ENCODE measurements at regions not wholly inside any gene's neighbourhood (a gene's known extent, or its start where the extent isn't known, plus 50 kb on each side); places are given as distances from the start of the nearest gene placed in this dataset.

GRCh38 chr13:70908795-70909194 lies 800.5 kb upstream of the KLHL1 start:
- Histone ChIP-seq H3K9me3 (ENCODE audit: control insufficient read depth, insufficient read depth, low read length) (no peaks in the 10 kb centered on the region), H3K27ac (ENCODE audit: low read depth, low read length) (no peak overlapping the region), H3K27me3 (ENCODE audit: control insufficient read depth, insufficient read depth, low read length) (no peaks in the 10 kb centered on the region), H3K9ac (ENCODE audit: low read depth, low read length) (no peak overlapping the region), H3K4me1 (ENCODE audit: control insufficient read depth, insufficient read depth, low read length) (no peaks in the 10 kb centered on the region), H3K36me3 (ENCODE audit: control insufficient read depth, insufficient read depth, low read length) (no peaks in the 10 kb centered on the region), H3K4me3 (ENCODE audit: low read depth, low read length) (no peak overlapping the region)

DNA sequence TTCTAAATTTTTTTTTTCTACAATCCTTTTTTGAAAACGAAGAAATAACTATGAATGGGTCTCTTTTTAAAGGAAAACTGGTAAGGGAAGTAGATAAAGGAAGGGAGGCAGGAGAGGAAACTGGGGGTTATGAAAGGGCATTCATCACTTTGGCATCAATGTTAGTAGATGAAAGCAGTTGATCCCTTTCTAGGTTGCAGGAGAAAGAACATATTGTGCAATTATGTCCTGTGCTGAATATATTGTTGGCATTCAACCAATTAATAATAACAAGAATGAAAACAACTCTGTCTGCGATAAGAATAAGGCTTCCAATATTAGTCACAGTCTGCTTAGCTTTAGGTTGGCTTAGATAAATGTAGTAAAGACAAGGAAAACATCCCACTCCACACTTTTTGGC lies 796.8 kb upstream of the KLHL1 start:
- Histone ChIP-seq H3K9ac (ENCODE audit: low read depth, low read length) (no peak overlapping the region), H3K9me3 (ENCODE audit: control insufficient read depth, insufficient read depth, low read length) (no peaks in the 10 kb centered on the region), H3K27ac (ENCODE audit: low read depth, low read length) (no peak overlapping the region), H3K4me3 (ENCODE audit: low read depth, low read length) (no peak overlapping the region), H3K4me1 (ENCODE audit: control insufficient read depth, insufficient read depth, low read length) (no peaks in the 10 kb centered on the region), H3K36me3 (ENCODE audit: control insufficient read depth, insufficient read depth, low read length) (no peaks in the 10 kb centered on the region), H3K27me3 (ENCODE audit: control insufficient read depth, insufficient read depth, low read length) (no peaks in the 10 kb centered on the region)

DNA sequence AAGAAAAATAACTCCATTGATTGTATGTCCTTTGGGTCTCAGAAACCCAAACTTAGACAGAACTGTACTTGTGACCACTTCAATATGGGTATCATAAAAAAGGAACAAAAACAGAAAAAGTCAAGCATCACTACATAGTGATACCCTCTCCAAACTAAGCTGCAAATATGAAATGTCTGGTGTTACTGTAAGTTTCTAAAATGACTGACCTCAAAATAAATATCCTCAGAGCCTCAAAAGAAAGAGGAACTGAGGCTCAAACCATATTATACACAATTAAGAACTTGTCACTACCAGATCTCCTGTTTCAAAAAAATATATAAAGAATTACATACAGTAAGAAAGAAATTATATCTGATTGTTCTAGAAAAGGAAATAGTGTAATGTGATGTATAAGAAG lies 787.9 kb upstream of the KLHL1 start:
- H3K9ac ChIP-seq (ENCODE audit: low read depth, low read length), result no peak overlapping the region
- no peaks in the 10 kb centered on the region for H3K36me3 ChIP-seq (ENCODE audit: control insufficient read depth, insufficient read depth, low read length)
- no peak overlapping the region for H3K27ac ChIP-seq (ENCODE audit: low read depth, low read length)
- H3K4me1 ChIP-seq (ENCODE audit: control insufficient read depth, insufficient read depth, low read length), result peaks cover 13% of the 10 kb centered on the region
- no peaks in the 10 kb centered on the region for H3K27me3 ChIP-seq (ENCODE audit: control insufficient read depth, insufficient read depth, low read length)
- H3K4me3 ChIP-seq (ENCODE audit: low read depth, low read length), result no peak overlapping the region
- H3K9me3 ChIP-seq (ENCODE audit: control insufficient read depth, insufficient read depth, low read length), result no peaks in the 10 kb centered on the region

- Histone ChIP-seq H3K4me3 (ENCODE audit: low read depth, low read length) (no peak overlapping the region), H3K4me1 (ENCODE audit: control insufficient read depth, insufficient read depth, low read length) (peaks cover 17% of the 10 kb centered on the region), H3K27me3 (ENCODE audit: control insufficient read depth, insufficient read depth, low read length) (no peaks in the 10 kb centered on the region), H3K36me3 (ENCODE audit: control insufficient read depth, insufficient read depth, low read length) (no peaks in the 10 kb centered on the region), H3K27ac (ENCODE audit: low read depth, low read length) (no peak overlapping the region), H3K9ac (ENCODE audit: low read depth, low read length) (no peak overlapping the region), H3K9me3 (ENCODE audit: control insufficient read depth, insufficient read depth, low read length) (no peaks in the 10 kb centered on the region)
These were observed 787.3 kb upstream of the KLHL1 start for GRCh38 chr13:70895599-70895998.

- H3K4me1 ChIP-seq (ENCODE audit: control insufficient read depth, insufficient read depth, low read length), result peaks cover 21% of the 10 kb centered on the region
- H3K36me3 ChIP-seq (ENCODE audit: control insufficient read depth, insufficient read depth, low read length), result no peaks in the 10 kb centered on the region
- H3K4me3 ChIP-seq (ENCODE audit: low read depth, low read length), result no peak overlapping the region
- no peaks in the 10 kb centered on the region for H3K27me3 ChIP-seq (ENCODE audit: control insufficient read depth, insufficient read depth, low read length)
- no peak overlapping the region for H3K27ac ChIP-seq (ENCODE audit: low read depth, low read length)
- H3K9me3 ChIP-seq (ENCODE audit: control insufficient read depth, insufficient read depth, low read length), result no peaks in the 10 kb centered on the region
- H3K9ac ChIP-seq (ENCODE audit: low read depth, low read length), result no peak overlapping the region
These were observed 786.0 kb upstream of the KLHL1 start for GRCh38 chr13:70894258-70894657.

- no peak overlapping the region for H3K9ac ChIP-seq (ENCODE audit: low read depth, low read length)
- no peaks in the 10 kb centered on the region for H3K36me3 ChIP-seq (ENCODE audit: control insufficient read depth, insufficient read depth, low read length)
- H3K27ac ChIP-seq (ENCODE audit: low read depth, low read length), result no peak overlapping the region
- no peaks in the 10 kb centered on the region for H3K27me3 ChIP-seq (ENCODE audit: control insufficient read depth, insufficient read depth, low read length)
- no peaks in the 10 kb centered on the region for H3K9me3 ChIP-seq (ENCODE audit: control insufficient read depth, insufficient read depth, low read length)
- H3K4me1 ChIP-seq (ENCODE audit: control insufficient read depth, insufficient read depth, low read length), result peaks cover 21% of the 10 kb centered on the region
- no peak overlapping the region for H3K4me3 ChIP-seq (ENCODE audit: low read depth, low read length)
These were observed 785.6 kb upstream of the KLHL1 start for GRCh38 chr13:70893832-70894231.

DNA sequence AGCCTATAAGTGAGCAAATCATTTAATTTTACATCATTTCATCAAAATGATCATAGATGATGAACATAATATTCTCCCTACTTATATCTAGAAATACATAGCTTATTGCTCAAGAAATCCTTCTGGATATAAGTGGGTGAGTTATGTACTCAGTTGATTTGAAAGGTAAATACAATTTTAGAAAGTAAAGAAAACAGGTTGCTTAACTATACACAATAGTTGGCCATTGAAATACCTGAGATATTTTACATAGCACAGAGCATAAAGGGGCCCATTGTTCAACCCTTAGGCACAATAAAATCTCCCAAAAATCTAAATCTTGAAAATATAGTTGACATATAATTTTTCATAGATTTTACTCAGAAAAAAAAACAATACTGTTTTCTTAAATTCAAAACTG lies 782.0 kb upstream of the KLHL1 start:
- peaks cover 6% of the 10 kb centered on the region for H3K9me3 ChIP-seq (ENCODE audit: control insufficient read depth, insufficient read depth, low read length)
- H3K4me3 ChIP-seq (ENCODE audit: low read depth, low read length), result no peak overlapping the region; the same call in 1 of the 2 replicates
- H3K27ac ChIP-seq (ENCODE audit: low read depth, low read length), result no peak overlapping the region
- no peaks in the 10 kb centered on the region for H3K36me3 ChIP-seq (ENCODE audit: control insufficient read depth, insufficient read depth, low read length)
- peaks cover 21% of the 10 kb centered on the region for H3K4me1 ChIP-seq (ENCODE audit: control insufficient read depth, insufficient read depth, low read length)
- no peaks in the 10 kb centered on the region for H3K27me3 ChIP-seq (ENCODE audit: control insufficient read depth, insufficient read depth, low read length)
- no peak overlapping the region for H3K9ac ChIP-seq (ENCODE audit: low read depth, low read length)

DNA sequence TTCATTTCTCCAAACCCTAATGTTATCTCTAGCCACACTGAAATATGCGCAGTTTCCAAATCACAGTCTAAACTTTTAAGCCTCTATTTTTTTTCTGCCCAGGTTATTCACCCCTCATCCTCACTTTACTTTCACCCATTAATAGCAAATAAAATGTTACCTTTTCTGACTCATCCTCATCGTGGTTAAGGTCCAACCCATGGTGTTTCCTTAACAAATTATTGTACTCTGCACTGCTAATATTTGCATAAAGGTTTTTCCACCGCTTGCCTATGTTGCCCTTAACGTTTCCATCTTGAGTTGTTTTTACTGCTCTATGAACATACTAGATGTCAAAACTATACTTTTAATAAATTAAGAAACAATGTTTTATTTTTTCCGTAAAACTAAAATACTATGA lies 780.9 kb upstream of the KLHL1 start:
- peaks cover 19% of the 10 kb centered on the region for H3K4me1 ChIP-seq (ENCODE audit: control insufficient read depth, insufficient read depth, low read length)
- H3K9ac ChIP-seq (ENCODE audit: low read depth, low read length), result no peak overlapping the region
- no peaks in the 10 kb centered on the region for H3K36me3 ChIP-seq (ENCODE audit: control insufficient read depth, insufficient read depth, low read length)
- H3K4me3 ChIP-seq (ENCODE audit: low read depth, low read length), result no peak overlapping the region
- peaks cover 9% of the 10 kb centered on the region for H3K9me3 ChIP-seq (ENCODE audit: control insufficient read depth, insufficient read depth, low read length)
- H3K27me3 ChIP-seq (ENCODE audit: control insufficient read depth, insufficient read depth, low read length), result no peaks in the 10 kb centered on the region
- H3K27ac ChIP-seq (ENCODE audit: low read depth, low read length), result no peak overlapping the region

GRCh38 chr13:70884196-70884595 lies 775.9 kb upstream of the KLHL1 start:
- Histone ChIP-seq H3K36me3 (ENCODE audit: control insufficient read depth, insufficient read depth, low read length) (no peaks in the 10 kb centered on the region), H3K27ac (ENCODE audit: low read depth, low read length) (no peak overlapping the region), H3K27me3 (ENCODE audit: control insufficient read depth, insufficient read depth, low read length) (no peaks in the 10 kb centered on the region), H3K9ac (ENCODE audit: low read depth, low read length) (no peak overlapping the region), H3K9me3 (ENCODE audit: control insufficient read depth, insufficient read depth, low read length) (peaks cover 19% of the 10 kb centered on the region), H3K4me1 (ENCODE audit: control insufficient read depth, insufficient read depth, low read length) (no peaks in the 10 kb centered on the region), H3K4me3 (ENCODE audit: low read depth, low read length) (no peak overlapping the region)

DNA sequence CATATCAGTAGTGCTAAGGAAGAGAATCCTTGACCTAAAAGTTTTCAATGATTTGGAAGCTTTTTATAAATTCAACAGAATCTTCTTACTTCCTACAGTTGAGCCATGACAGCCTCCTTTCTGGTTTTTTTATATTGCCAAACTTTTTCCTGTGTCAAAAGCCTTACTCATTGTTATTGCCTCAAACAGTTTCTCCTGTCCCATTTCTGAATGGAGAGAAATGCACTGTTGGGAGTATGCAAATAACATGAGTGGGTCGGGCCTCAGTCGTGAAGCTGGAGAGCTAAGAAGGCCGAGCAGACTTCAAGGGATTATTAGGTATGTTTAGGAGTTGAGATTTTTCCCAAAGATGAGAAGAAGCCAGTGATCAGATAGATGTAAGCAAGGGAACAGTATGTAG lies 766.4 kb upstream of the KLHL1 start:
- Histone ChIP-seq H3K4me3 (ENCODE audit: low read depth, low read length) (no peak overlapping the region), H3K9ac (ENCODE audit: low read depth, low read length) (no peak overlapping the region), H3K4me1 (ENCODE audit: control insufficient read depth, insufficient read depth, low read length) (no peaks in the 10 kb centered on the region), H3K36me3 (ENCODE audit: control insufficient read depth, insufficient read depth, low read length) (no peaks in the 10 kb centered on the region), H3K27me3 (ENCODE audit: control insufficient read depth, insufficient read depth, low read length) (no peaks in the 10 kb centered on the region), H3K9me3 (ENCODE audit: control insufficient read depth, insufficient read depth, low read length) (peaks cover 5% of the 10 kb centered on the region; the same call in 1 of the 2 replicates), H3K27ac (ENCODE audit: low read depth, low read length) (no peak overlapping the region)

DNA sequence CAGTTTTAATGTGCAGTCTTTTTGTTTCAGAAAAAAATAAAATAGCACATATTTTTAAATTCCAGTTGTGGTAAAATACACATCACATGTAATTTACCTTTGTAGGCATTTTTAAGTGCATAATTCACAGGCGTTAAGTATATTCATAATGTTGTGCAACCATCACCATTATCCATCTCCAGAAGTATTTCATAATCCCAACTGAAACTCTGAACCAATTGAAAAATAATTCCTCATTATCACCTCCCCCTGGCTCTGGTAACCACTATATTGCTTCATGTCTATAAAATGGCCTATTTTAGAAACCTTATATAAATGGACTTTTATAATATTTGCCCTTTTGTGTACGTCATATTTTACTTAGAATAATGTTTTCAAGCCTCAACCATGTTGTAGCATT lies 756.5 kb upstream of the KLHL1 start:
- no peaks in the 10 kb centered on the region for H3K9me3 ChIP-seq (ENCODE audit: control insufficient read depth, insufficient read depth, low read length)
- no peak overlapping the region for H3K4me3 ChIP-seq (ENCODE audit: low read depth, low read length)
- no peak overlapping the region for H3K27ac ChIP-seq (ENCODE audit: low read depth, low read length)
- H3K36me3 ChIP-seq (ENCODE audit: control insufficient read depth, insufficient read depth, low read length), result no peaks in the 10 kb centered on the region
- H3K4me1 ChIP-seq (ENCODE audit: control insufficient read depth, insufficient read depth, low read length), result no peaks in the 10 kb centered on the region
- no peaks in the 10 kb centered on the region for H3K27me3 ChIP-seq (ENCODE audit: control insufficient read depth, insufficient read depth, low read length)
- no peak overlapping the region for H3K9ac ChIP-seq (ENCODE audit: low read depth, low read length)

DNA sequence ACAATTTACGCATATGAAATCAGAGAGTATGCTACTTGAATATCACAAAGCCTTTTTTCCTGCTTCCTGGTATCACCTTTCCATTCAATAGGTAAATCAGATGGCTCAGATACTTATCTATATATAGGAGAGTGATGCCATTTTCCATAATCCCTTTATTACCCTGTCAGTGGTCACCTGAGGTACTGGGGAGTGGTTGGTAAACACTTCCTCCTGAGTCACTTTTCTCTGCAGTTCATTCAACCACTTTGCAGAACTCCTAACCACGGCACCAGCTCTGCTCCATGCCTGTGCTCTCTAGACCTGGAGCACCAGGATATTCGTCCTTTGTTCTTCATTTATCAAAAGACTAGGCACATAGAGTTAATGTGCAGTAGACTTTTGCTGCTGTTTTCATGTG lies 748.5 kb upstream of the KLHL1 start:
- Histone ChIP-seq H3K27ac (ENCODE audit: low read depth, low read length) (no peak overlapping the region), H3K36me3 (ENCODE audit: control insufficient read depth, insufficient read depth, low read length) (no peaks in the 10 kb centered on the region), H3K9me3 (ENCODE audit: control insufficient read depth, insufficient read depth, low read length) (no peaks in the 10 kb centered on the region), H3K9ac (ENCODE audit: low read depth, low read length) (no peak overlapping the region), H3K4me1 (ENCODE audit: control insufficient read depth, insufficient read depth, low read length) (no peaks in the 10 kb centered on the region), H3K27me3 (ENCODE audit: control insufficient read depth, insufficient read depth, low read length) (no peaks in the 10 kb centered on the region), H3K4me3 (ENCODE audit: low read depth, low read length) (no peak overlapping the region)
